HG03521 (cell line): ENCODE measurements at regions not wholly inside any gene's neighbourhood (a gene's known extent, or its start where the extent isn't known, plus 50 kb on each side); places are given as distances from the start of the nearest gene placed in this dataset.
"Not testable (repeated sequence)": the region's sequence is repeated elsewhere in the genome, so short reads cannot be mapped to it uniquely, and the experiment has no call there.

Experiments used
- ATAC-seq: cut with Tn5 transposase; IDR thresholded peaks from one replicate; pipeline ENCODE4 v1.9.1; 2021; ENCODE audit warnings: mild to moderate bottlenecking, moderate library complexity; ENCODE audit not compliant: unreplicated experiment

- ATAC-seq, result no peak
Measured at GRCh38 chr22:47533961-47534803, 771.7 kb downstream of the TBC1D22A start.

GRCh38 chr22:47517062-47517461 is 754.6 kb downstream of the TBC1D22A start:
- ATAC-seq, result no peak

DNA sequence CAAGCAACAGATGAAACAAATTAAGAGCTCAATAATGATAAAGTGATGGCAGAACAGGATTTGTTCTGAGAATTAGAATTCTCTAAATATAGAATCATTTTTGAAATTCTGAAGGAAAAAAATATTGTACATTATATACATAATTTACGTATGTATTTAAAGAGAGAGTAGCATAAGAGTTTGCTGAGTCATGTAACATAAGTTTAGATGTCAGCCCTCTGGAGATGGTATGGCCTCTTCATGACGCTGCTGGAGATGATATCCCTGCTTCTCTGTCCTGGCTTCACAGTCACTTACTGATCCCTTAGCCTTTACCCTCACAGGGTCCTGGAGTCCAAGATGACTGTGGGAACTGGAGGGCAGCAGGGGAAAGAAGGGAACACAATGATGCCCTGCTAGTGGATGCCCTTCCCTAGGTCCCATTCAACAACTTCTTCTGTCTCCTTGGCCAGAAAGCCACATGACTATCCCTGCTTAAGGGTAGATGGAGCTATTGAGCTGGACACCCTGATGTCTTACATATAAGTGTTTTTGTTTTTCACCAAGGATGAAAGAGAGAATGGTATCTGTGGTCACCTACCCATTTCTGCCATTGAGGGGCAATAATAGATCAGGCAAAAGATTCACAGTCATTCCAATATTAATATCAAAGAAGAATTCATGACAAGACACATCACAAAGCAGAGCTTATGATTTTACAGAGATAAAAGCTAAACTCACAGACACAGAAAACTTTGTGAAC is 753.1 kb downstream of the TBC1D22A start:
- no peak for ATAC-seq

DNA sequence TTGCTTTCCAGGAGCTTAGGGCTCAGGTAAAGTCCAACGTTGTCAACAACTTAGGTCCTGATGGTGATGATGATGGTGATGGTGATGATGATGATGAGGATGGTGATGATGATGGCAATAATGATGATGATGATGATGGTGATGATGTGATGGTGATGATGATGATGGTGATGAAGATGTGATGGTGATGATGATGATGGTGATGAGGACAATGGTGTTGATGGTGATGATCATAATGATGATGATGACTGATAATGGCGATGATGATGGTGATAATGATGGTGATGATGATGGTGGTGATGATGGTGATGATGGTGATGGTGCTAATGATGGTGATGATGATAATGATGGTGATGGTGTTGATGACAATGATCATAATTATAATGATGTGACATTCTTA is 750.2 kb downstream of the TBC1D22A start:
- no peak for ATAC-seq

- ATAC-seq, result no peak
Measured at GRCh38 chr22:47504962-47505361, 742.5 kb downstream of the TBC1D22A start.

DNA sequence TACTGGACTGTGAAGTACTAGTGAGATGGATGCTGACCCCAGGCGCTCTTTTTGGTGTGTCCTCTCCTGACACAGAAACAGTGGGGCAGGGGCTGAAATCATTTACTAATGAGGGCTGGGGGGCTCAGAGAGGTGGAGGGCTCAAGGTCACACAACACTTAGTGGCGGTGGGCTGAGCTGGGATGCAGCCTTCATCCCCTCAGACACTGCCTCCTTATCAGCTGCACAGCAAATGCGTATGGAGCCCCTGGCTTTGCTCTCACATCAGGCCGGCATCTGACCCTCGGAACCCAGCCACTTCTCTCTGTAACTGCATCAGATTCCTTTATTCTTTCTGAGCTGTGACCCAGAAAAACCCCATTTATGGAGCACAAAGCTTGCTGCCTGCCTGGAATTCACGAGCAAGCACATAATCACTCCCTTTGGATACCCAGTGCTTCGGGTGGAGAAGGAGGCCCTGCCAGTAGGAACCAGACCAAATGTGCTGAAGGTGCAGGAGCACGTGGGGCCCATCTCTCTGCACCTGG is 736.6 kb downstream of the TBC1D22A start:
- ATAC-seq, result no peak

GRCh38 chr22:47497666-47498065 is 735.2 kb downstream of the TBC1D22A start:
- ATAC-seq, result no peak

- ATAC-seq, result no peak
Measured at GRCh38 chr22:47495110-47495509, 732.7 kb downstream of the TBC1D22A start.

GRCh38 chr22:47488131-47488530 is 725.7 kb downstream of the TBC1D22A start:
- ATAC-seq, result not testable (repeated sequence)

DNA sequence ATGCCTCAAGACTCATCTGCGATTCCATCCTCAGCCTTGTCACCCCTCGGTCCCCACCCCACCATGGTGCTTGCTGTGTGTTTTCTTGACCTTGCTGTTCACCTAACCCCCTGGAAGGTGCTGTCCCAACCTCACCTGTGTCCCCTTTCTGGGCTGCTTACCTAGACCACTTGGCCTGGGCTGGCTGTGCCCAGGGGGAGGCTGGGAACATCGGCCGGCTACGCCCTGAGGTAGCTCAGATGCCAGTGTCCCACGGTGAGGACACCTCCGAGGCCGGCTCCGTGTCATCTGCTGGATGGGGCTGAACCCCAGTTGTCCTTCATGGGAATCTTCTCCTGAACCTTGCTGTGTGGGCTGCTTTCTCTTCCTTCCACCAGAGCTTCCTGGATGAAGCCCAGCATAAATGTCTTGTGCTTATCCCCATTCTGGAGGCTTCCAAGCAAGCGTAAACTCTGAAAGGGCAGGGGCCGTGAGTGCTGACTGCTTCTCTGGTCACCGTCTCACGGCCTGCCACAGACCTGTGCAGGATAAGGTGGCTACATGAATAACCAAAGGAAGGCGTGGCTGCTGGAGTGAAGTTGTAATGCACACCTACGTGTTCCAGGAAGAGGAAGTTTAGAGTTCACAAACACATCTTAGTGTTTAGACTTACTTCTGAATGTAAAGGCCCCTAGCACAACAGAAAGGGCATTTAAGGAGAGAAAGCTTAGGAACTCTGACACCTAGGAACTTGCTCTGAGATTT is 724.3 kb downstream of the TBC1D22A start:
- no peak for ATAC-seq

GRCh38 chr22:47484960-47485569 is 722.6 kb downstream of the TBC1D22A start:
- no peak for ATAC-seq

- ATAC-seq, result no peak
Measured at GRCh38 chr22:47476231-47476630, 713.8 kb downstream of the TBC1D22A start.

DNA sequence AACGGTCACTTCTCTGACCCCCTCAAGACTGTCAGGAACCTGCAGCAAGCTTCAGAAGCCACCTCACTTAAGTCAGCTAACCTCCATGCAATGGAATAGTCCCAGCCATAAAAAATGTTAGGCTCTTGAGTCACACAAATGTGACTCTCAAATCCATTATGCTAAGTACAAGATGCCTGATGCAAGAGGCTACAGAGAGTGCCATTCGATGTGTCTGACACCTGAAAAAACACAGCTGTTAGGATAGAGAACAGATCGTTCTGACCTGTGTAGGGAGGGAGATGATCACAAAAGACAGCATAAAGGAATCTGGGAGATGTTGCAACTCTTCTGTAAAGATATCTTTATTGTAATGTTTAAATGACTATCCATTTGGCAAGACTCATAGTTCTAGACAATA is 712.4 kb downstream of the TBC1D22A start:
- ATAC-seq, result no peak

- no peak for ATAC-seq
Measured at GRCh38 chr22:47474464-47474863, 712.0 kb downstream of the TBC1D22A start.

DNA sequence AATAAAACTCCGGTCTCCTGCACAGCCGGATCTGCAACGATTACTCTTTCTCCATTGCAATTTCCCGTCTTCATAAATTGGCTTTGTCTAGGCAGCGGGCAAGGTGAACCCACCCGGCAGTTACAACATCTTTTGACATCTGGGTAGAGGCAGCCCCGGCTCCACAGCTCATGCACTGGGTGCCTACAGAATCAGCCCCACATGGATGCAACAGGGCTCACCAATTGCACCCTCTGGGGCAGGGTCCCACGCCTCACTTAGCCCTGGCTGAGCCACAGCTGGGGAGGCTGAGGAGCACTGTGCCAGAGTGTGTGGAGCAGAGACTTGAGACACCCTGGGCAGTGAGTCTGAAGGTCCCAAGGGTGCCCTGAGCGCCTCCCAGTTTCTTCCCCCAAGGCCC is 710.2 kb downstream of the TBC1D22A start:
- ATAC-seq, result no peak

- ATAC-seq, result no peak
Measured at GRCh38 chr22:47471406-47471805, 709.0 kb downstream of the TBC1D22A start.

DNA sequence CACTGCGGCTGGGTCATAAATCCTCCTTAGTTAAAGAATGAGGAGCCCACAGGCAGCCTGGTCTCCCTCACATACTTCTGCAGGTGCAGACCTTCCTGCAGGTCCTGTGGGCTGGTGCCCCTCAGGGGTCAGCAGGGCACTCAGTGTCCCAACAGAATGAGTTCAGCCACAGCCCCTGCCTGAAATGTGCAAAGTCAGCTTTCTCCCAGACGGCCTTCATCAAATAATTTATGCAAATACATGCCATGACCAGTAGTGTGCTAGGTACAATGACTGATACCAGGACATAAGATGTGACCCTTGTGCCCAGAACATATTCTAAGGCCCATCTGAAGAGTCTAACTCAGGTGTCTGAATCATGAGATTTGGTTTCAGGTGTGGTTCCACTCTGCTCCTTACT is 703.4 kb downstream of the TBC1D22A start:
- no peak for ATAC-seq

GRCh38 chr22:47465222-47465621 is 702.8 kb downstream of the TBC1D22A start:
- no peak for ATAC-seq

DNA sequence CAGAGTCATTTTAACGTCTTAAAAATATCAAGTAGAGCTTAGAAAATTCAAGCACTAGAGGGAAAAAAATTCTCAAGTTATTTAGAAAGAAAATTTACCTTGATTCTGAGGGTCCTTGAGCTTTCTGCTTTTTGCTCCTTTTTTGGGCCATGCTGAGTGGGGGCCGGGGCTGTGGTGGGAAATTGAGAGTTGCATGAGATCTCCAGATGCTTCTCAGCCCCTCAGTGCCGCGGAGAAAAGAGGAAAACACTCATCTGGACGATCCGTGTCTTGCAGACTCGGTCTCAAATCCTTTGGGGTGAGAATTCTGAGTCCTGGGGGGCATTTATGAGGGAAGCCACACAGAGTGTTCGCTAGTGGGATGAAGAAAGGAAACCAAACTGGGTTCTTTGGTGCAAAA is 700.8 kb downstream of the TBC1D22A start:
- ATAC-seq, result no peak

DNA sequence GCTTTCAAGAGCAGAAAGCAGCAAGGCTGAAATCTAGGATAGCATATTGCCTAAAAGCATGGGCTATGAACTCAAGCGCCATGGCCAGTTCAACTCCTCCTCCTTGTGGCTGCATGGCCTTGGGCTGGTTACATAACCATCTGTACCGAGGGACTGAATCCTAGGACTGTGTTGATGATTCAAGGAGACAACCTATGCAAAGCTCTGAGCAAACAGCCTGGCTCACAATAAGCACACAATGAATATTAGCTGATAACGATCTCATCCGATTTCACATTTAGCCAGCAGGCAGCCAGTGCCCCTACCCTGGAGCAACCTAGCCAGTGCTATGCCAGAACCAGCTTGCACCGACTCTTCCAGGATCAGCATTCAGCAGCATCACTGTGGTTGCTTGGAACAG is 698.4 kb downstream of the TBC1D22A start:
- no peak for ATAC-seq

GRCh38 chr22:47460176-47460575 is 697.7 kb downstream of the TBC1D22A start:
- no peak for ATAC-seq
